ENCODE measurements at regions not wholly inside any gene's neighbourhood (a gene's known extent, or its start where the extent isn't known, plus 50 kb on each side); places are given as distances from the start of the nearest gene placed in this dataset.
"Not testable (repeated sequence)": the region's sequence is repeated elsewhere in the genome, so short reads cannot be mapped to it uniquely, and the experiment has no call there.

GRCh38 chr14:82778601-82779000 lies 1244.9 kb upstream of the SEL1L start:
- Histone ChIP-seq H3K4me1 (ENCODE audit: control insufficient read depth, insufficient read depth, low read length) (no peaks in the 10 kb centered on the region), H3K4me2 (ENCODE audit: low read length) (no peak overlapping the region), H3K36me3 (ENCODE audit: insufficient read depth, low read length) (no peaks in the 10 kb centered on the region), H3K27me3 (ENCODE audit: control insufficient read depth, insufficient read depth, low read length) (no peaks in the 10 kb centered on the region), H3K9me3 (replicated peaks; ENCODE audit: low read length) (peaks cover 5% of the 10 kb centered on the region), H3K4me3 (ENCODE audit: low read length) (no peak overlapping the region), H3K9ac (ENCODE audit: low read depth, low read length) (no peak overlapping the region)

- H3K4me3 ChIP-seq (ENCODE audit: low read length), result no peak overlapping the region
- H3K4me2 ChIP-seq (ENCODE audit: low read length), result no peak overlapping the region
- no peaks in the 10 kb centered on the region for H3K36me3 ChIP-seq (ENCODE audit: insufficient read depth, low read length)
- H3K9ac ChIP-seq (ENCODE audit: low read depth, low read length), result no peak overlapping the region
- H3K4me1 ChIP-seq (ENCODE audit: control insufficient read depth, insufficient read depth, low read length), result no peaks in the 10 kb centered on the region
- no peaks in the 10 kb centered on the region for H3K27me3 ChIP-seq (ENCODE audit: control insufficient read depth, insufficient read depth, low read length)
- peaks cover 2% of the 10 kb centered on the region for H3K9me3 ChIP-seq (replicated peaks; ENCODE audit: low read length)
Measured at GRCh38 chr14:82779301-82779700, 1245.6 kb upstream of the SEL1L start.

- H3K27me3 ChIP-seq (ENCODE audit: control insufficient read depth, insufficient read depth, low read length), result no peaks in the 10 kb centered on the region
- no peak overlapping the region for H3K9ac ChIP-seq (ENCODE audit: low read depth, low read length)
- no peaks in the 10 kb centered on the region for H3K36me3 ChIP-seq (ENCODE audit: insufficient read depth, low read length)
- H3K4me2 ChIP-seq (ENCODE audit: low read length), result no peak overlapping the region
- H3K4me1 ChIP-seq (ENCODE audit: control insufficient read depth, insufficient read depth, low read length), result no peaks in the 10 kb centered on the region
- no peak overlapping the region for H3K4me3 ChIP-seq (ENCODE audit: low read length)
- peaks cover 11% of the 10 kb centered on the region for H3K9me3 ChIP-seq (replicated peaks; ENCODE audit: low read length)
Measured at GRCh38 chr14:82785756-82786482, 1252.3 kb upstream of the SEL1L start.

GRCh38 chr14:82786483-82786880 lies 1252.8 kb upstream of the SEL1L start:
- H3K4me2 ChIP-seq (ENCODE audit: low read length), result no peak overlapping the region
- H3K4me3 ChIP-seq (ENCODE audit: low read length), result no peak overlapping the region
- no peaks in the 10 kb centered on the region for H3K36me3 ChIP-seq (ENCODE audit: insufficient read depth, low read length)
- H3K9ac ChIP-seq (ENCODE audit: low read depth, low read length), result no peak overlapping the region
- no peaks in the 10 kb centered on the region for H3K4me1 ChIP-seq (ENCODE audit: control insufficient read depth, insufficient read depth, low read length)
- H3K9me3 ChIP-seq (replicated peaks; ENCODE audit: low read length), result peaks cover 11% of the 10 kb centered on the region
- no peaks in the 10 kb centered on the region for H3K27me3 ChIP-seq (ENCODE audit: control insufficient read depth, insufficient read depth, low read length)

GRCh38 chr14:82796086-82796485 lies 1262.4 kb upstream of the SEL1L start:
- H3K4me1 ChIP-seq (ENCODE audit: control insufficient read depth, insufficient read depth, low read length), result no peaks in the 10 kb centered on the region

GRCh38 chr14:82798276-82798675 lies 1264.6 kb upstream of the SEL1L start:
- no peaks in the 10 kb centered on the region for H3K4me1 ChIP-seq (ENCODE audit: control insufficient read depth, insufficient read depth, low read length)
- H3K36me3 ChIP-seq (ENCODE audit: insufficient read depth, low read length), result no peaks in the 10 kb centered on the region
- H3K4me2 ChIP-seq (ENCODE audit: low read length), result no peak overlapping the region
- H3K4me3 ChIP-seq (ENCODE audit: low read length), result no peak overlapping the region
- H3K9ac ChIP-seq (ENCODE audit: low read depth, low read length), result no peak overlapping the region
- peaks cover 4% of the 10 kb centered on the region for H3K9me3 ChIP-seq (replicated peaks; ENCODE audit: low read length)
- no peaks in the 10 kb centered on the region for H3K27me3 ChIP-seq (ENCODE audit: control insufficient read depth, insufficient read depth, low read length)

More at GRCh38 chr14:82796086-82796485, 1262.4 kb upstream of the SEL1L start:
- Histone ChIP-seq H3K4me3 (ENCODE audit: low read length) (no peak overlapping the region), H3K36me3 (ENCODE audit: insufficient read depth, low read length) (no peaks in the 10 kb centered on the region), H3K4me2 (ENCODE audit: low read length) (no peak overlapping the region), H3K9me3 (replicated peaks; ENCODE audit: low read length) (peaks cover 1% of the 10 kb centered on the region), H3K9ac (ENCODE audit: low read depth, low read length) (no peak overlapping the region), H3K27me3 (ENCODE audit: control insufficient read depth, insufficient read depth, low read length) (no peaks in the 10 kb centered on the region)

- H3K9ac ChIP-seq (ENCODE audit: low read depth, low read length), result no peak overlapping the region
Measured at GRCh38 chr14:82805892-82806825, 1272.5 kb upstream of the SEL1L start.

GRCh38 chr14:82811246-82811645 lies 1277.6 kb upstream of the SEL1L start:
- no peaks in the 10 kb centered on the region for H3K36me3 ChIP-seq (ENCODE audit: insufficient read depth, low read length)
- no peaks in the 10 kb centered on the region for H3K27me3 ChIP-seq (ENCODE audit: control insufficient read depth, insufficient read depth, low read length)
- H3K9ac ChIP-seq (ENCODE audit: low read depth, low read length), result no peak overlapping the region
- no peak overlapping the region for H3K4me2 ChIP-seq (ENCODE audit: low read length)
- H3K4me3 ChIP-seq (ENCODE audit: low read length), result no peak overlapping the region
- H3K4me1 ChIP-seq (ENCODE audit: control insufficient read depth, insufficient read depth, low read length), result no peaks in the 10 kb centered on the region
- H3K9me3 ChIP-seq (replicated peaks; ENCODE audit: low read length), result no peaks in the 10 kb centered on the region

More at GRCh38 chr14:82805892-82806825, 1272.5 kb upstream of the SEL1L start:
- Histone ChIP-seq H3K36me3 (ENCODE audit: insufficient read depth, low read length) (no peaks in the 10 kb centered on the region), H3K27me3 (ENCODE audit: control insufficient read depth, insufficient read depth, low read length) (no peaks in the 10 kb centered on the region), H3K4me2 (ENCODE audit: low read length) (no peak overlapping the region), H3K4me1 (ENCODE audit: control insufficient read depth, insufficient read depth, low read length) (no peaks in the 10 kb centered on the region), H3K9me3 (replicated peaks; ENCODE audit: low read length) (peaks cover 2% of the 10 kb centered on the region), H3K4me3 (ENCODE audit: low read length) (no peak overlapping the region)

- H3K9ac ChIP-seq (ENCODE audit: low read depth, low read length); H3K27me3 ChIP-seq (ENCODE audit: control insufficient read depth, insufficient read depth, low read length); H3K4me1 ChIP-seq (ENCODE audit: control insufficient read depth, insufficient read depth, low read length); H3K4me2 ChIP-seq (ENCODE audit: low read length); H3K4me3 ChIP-seq (ENCODE audit: low read length); H3K36me3 ChIP-seq (ENCODE audit: insufficient read depth, low read length); H3K9me3 ChIP-seq (replicated peaks; ENCODE audit: low read length): not testable (repeated sequence)
Measured at GRCh38 chr14:82814339-82814738, 1280.7 kb upstream of the SEL1L start.

- H3K27me3 ChIP-seq (ENCODE audit: control insufficient read depth, insufficient read depth, low read length), result no peaks in the 10 kb centered on the region
- no peak overlapping the region for H3K9ac ChIP-seq (ENCODE audit: low read depth, low read length)
- no peaks in the 10 kb centered on the region for H3K36me3 ChIP-seq (ENCODE audit: insufficient read depth, low read length)
- no peak overlapping the region for H3K4me2 ChIP-seq (ENCODE audit: low read length)
- no peak overlapping the region for H3K4me3 ChIP-seq (ENCODE audit: low read length)
- no peaks in the 10 kb centered on the region for H3K4me1 ChIP-seq (ENCODE audit: control insufficient read depth, insufficient read depth, low read length)
- no peaks in the 10 kb centered on the region for H3K9me3 ChIP-seq (replicated peaks; ENCODE audit: low read length)
Measured at GRCh38 chr14:82830596-82830995, 1296.9 kb upstream of the SEL1L start.

- H3K4me3 ChIP-seq (ENCODE audit: low read length), result no peak overlapping the region
- H3K4me1 ChIP-seq (ENCODE audit: control insufficient read depth, insufficient read depth, low read length), result no peaks in the 10 kb centered on the region
- no peak overlapping the region for H3K4me2 ChIP-seq (ENCODE audit: low read length)
- H3K9me3 ChIP-seq (replicated peaks; ENCODE audit: low read length), result no peaks in the 10 kb centered on the region
- H3K27me3 ChIP-seq (ENCODE audit: control insufficient read depth, insufficient read depth, low read length), result no peaks in the 10 kb centered on the region
- H3K36me3 ChIP-seq (ENCODE audit: insufficient read depth, low read length), result no peaks in the 10 kb centered on the region
- H3K9ac ChIP-seq (ENCODE audit: low read depth, low read length), result no peak overlapping the region
Measured at GRCh38 chr14:82836256-82836950, 1302.8 kb upstream of the SEL1L start.
